ENCODE measurements at regions not wholly inside any gene's neighbourhood (a gene's known extent, or its start where the extent isn't known, plus 50 kb on each side); places are given as distances from the start of the nearest gene placed in this dataset.

DNA sequence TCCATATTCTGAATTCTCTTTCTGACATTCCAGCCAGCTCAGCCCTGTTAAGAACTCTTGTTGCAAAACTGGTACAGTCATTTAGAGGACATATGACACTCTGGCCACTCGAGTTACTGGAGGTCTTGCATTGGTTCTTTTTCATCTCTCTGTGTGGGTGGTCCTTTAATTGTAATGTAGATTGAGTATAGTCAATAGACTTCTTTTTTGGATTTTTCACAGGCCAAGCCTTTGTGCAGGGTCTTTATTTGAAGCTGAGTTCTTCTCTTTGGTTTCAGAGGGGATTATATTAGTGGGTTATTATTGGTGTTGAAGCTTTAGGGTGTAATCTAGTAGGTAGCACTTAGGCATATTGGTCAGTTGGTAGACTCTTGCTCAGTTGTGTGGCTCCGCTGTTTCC lies 118.0 kb upstream of the GIMD1 start:
- TF ChIP-seq EZH2 (IDR thresholded peaks at IDR 0.05): no peak
- TF ChIP-seq FOXP2 (optimal IDR thresholded peaks at IDR 0.05; ENCODE audit: control extremely low read depth, extremely low read length, insufficient read depth): no peak
- no peak for TF ChIP-seq POLR2AphosphoS5 (IDR thresholded peaks at IDR 0.05; ENCODE audit: borderline replicate concordance, low read depth, low read length)
- H3K4me3 ChIP-seq: no peak overlapping the region
- no peak for DNase-seq (ENCODE audit: low read depth, low spot score)

DNA sequence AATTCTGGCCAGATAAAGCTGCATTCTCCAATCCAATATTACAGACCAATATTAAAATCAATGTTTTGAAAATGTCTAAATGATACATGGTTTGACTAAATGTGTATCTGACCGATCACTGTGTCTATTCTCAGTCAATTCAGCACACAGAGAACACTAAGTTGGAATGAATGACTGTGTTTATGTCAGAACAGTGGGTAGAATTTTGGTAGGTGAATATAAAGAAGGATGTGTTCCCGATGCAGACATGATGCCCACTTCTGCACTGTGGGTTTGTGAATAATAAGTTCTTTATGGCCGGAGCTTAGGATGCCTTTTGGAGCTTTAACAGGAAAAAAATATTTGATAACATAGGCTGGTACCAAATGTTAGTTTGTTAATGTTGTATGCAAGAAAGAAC lies 113.2 kb upstream of the GIMD1 start:
- no peak overlapping the region for H3K27ac ChIP-seq
- TF ChIP-seq EZH2 (IDR thresholded peaks at IDR 0.05): no peak
- no peak for TF ChIP-seq FOXP2 (optimal IDR thresholded peaks at IDR 0.05; ENCODE audit: control extremely low read depth, extremely low read length, insufficient read depth)
- no peak for TF ChIP-seq POLR2AphosphoS5 (IDR thresholded peaks at IDR 0.05; ENCODE audit: borderline replicate concordance, low read depth, low read length)
- H3K9me3 ChIP-seq (ENCODE audit: low read depth, low read length): no peaks in the 10 kb centered on the region

More for the DNA sequence above, 118.0 kb upstream of the GIMD1 start:
- Histone ChIP-seq H3K9ac (ENCODE audit: insufficient read length) (no peak overlapping the region), H3K27ac (no peak overlapping the region), H3K9me3 (ENCODE audit: low read depth, low read length) (no peaks in the 10 kb centered on the region), H3K36me3 (ENCODE audit: insufficient read depth, low read length) (no peaks in the 10 kb centered on the region)

GRCh38 chr4:106478152-106478551 lies 109.6 kb upstream of the GIMD1 start:
- no peak for DNase-seq (ENCODE audit: low read depth, low spot score)

More for the DNA sequence above, 113.2 kb upstream of the GIMD1 start:
- Histone ChIP-seq H3K4me3 (no peak overlapping the region), H3K9ac (ENCODE audit: insufficient read length) (no peak overlapping the region), H3K36me3 (ENCODE audit: insufficient read depth, low read length) (no peaks in the 10 kb centered on the region)
- no peak for DNase-seq (ENCODE audit: low read depth, low spot score)

GRCh38 chr4:106476741-106477140 lies 108.2 kb upstream of the GIMD1 start:
- H3K9ac ChIP-seq (ENCODE audit: insufficient read length): no peak overlapping the region
- no peak for TF ChIP-seq FOXP2 (optimal IDR thresholded peaks at IDR 0.05; ENCODE audit: control extremely low read depth, extremely low read length, insufficient read depth)
- no peak for TF ChIP-seq POLR2AphosphoS5 (IDR thresholded peaks at IDR 0.05; ENCODE audit: borderline replicate concordance, low read depth, low read length)
- TF ChIP-seq EZH2 (IDR thresholded peaks at IDR 0.05): no peak
- H3K36me3 ChIP-seq (ENCODE audit: insufficient read depth, low read length): no peaks in the 10 kb centered on the region
- H3K9me3 ChIP-seq (ENCODE audit: low read depth, low read length): no peaks in the 10 kb centered on the region
- H3K4me3 ChIP-seq: no peak overlapping the region
- no peak overlapping the region for H3K27ac ChIP-seq
- DNase-seq (ENCODE audit: low read depth, low spot score): no peak

More at GRCh38 chr4:106478152-106478551, 109.6 kb upstream of the GIMD1 start:
- H3K4me3 ChIP-seq: no peak overlapping the region
- H3K9me3 ChIP-seq (ENCODE audit: low read depth, low read length): no peaks in the 10 kb centered on the region
- no peak for TF ChIP-seq POLR2AphosphoS5 (IDR thresholded peaks at IDR 0.05; ENCODE audit: borderline replicate concordance, low read depth, low read length)
- no peak for TF ChIP-seq FOXP2 (optimal IDR thresholded peaks at IDR 0.05; ENCODE audit: control extremely low read depth, extremely low read length, insufficient read depth)
- no peak for TF ChIP-seq EZH2 (IDR thresholded peaks at IDR 0.05)
- no peak overlapping the region for H3K9ac ChIP-seq (ENCODE audit: insufficient read length)
- H3K27ac ChIP-seq: no peak overlapping the region
- no peaks in the 10 kb centered on the region for H3K36me3 ChIP-seq (ENCODE audit: insufficient read depth, low read length)

DNA sequence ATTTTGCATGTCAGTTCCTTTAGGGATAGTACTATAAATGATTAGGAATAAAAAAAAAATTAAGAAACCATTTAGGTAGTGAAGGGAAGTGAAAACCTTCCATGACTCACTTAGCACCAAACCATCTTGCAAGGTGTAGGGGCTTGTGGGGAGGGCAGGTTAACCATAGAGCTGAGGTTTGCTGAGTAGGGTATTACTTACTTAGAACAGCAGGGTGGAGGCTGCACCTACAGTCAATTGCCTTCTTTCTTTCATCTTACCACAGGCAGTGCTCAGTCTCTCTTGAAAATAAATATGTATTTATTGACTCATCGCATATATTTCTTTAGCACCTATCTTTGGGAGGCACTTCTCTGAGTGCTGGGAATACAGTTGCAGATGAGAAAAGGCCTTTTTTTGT lies 104.9 kb upstream of the GIMD1 start:
- TF ChIP-seq FOXP2 (optimal IDR thresholded peaks at IDR 0.05; ENCODE audit: control extremely low read depth, extremely low read length, insufficient read depth) (no peak), POLR2AphosphoS5 (IDR thresholded peaks at IDR 0.05; ENCODE audit: borderline replicate concordance, low read depth, low read length) (no peak), EZH2 (IDR thresholded peaks at IDR 0.05) (no peak)
- DNase-seq (ENCODE audit: low read depth, low spot score): no peak
- no peak overlapping the region for H3K27ac ChIP-seq
- H3K4me3 ChIP-seq: no peak overlapping the region
- no peaks in the 10 kb centered on the region for H3K9me3 ChIP-seq (ENCODE audit: low read depth, low read length)
- no peaks in the 10 kb centered on the region for H3K36me3 ChIP-seq (ENCODE audit: insufficient read depth, low read length)
- H3K9ac ChIP-seq (ENCODE audit: insufficient read length): no peak overlapping the region

DNA sequence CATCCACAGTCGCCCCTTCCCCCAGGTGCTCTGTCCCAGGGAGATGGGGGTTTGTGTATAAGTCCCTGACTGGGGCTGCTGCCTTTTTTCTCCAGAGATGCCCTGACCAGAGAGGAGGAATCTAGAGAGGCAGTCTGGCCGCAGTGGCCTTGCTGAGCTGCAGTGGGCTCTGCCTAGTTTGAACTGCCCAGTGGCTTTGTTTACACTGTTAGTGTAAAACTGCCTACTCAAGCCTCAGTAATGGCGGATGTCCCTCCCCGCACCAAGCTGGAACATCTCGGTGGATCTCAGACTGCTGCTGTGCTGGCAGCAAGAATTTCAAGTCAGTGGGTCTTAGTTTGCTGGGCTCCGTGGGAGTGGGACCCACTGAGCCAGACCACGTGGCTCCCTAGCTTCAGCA lies 102.6 kb upstream of the GIMD1 start:
- no peak for DNase-seq (ENCODE audit: low read depth, low spot score)
- no peak for TF ChIP-seq POLR2AphosphoS5 (IDR thresholded peaks at IDR 0.05; ENCODE audit: borderline replicate concordance, low read depth, low read length)
- no peaks in the 10 kb centered on the region for H3K36me3 ChIP-seq (ENCODE audit: insufficient read depth, low read length)
- H3K27ac ChIP-seq: no peak overlapping the region
- H3K9me3 ChIP-seq (ENCODE audit: low read depth, low read length): no peaks in the 10 kb centered on the region
- H3K4me3 ChIP-seq: no peak overlapping the region
- H3K9ac ChIP-seq (ENCODE audit: insufficient read length): no peak overlapping the region

- TF ChIP-seq EZH2 (IDR thresholded peaks at IDR 0.05): no peak
- TF ChIP-seq POLR2AphosphoS5 (IDR thresholded peaks at IDR 0.05; ENCODE audit: borderline replicate concordance, low read depth, low read length): no peak
- Histone ChIP-seq H3K36me3 (ENCODE audit: insufficient read depth, low read length) (no peaks in the 10 kb centered on the region), H3K9ac (ENCODE audit: insufficient read length) (no peak overlapping the region), H3K4me3 (no peak overlapping the region), H3K9me3 (ENCODE audit: low read depth, low read length) (no peaks in the 10 kb centered on the region), H3K27ac (no peak overlapping the region)
- no peak for DNase-seq (ENCODE audit: low read depth, low spot score)
Observed at GRCh38 chr4:106463622-106464021, 95.0 kb upstream of the GIMD1 start.

DNA sequence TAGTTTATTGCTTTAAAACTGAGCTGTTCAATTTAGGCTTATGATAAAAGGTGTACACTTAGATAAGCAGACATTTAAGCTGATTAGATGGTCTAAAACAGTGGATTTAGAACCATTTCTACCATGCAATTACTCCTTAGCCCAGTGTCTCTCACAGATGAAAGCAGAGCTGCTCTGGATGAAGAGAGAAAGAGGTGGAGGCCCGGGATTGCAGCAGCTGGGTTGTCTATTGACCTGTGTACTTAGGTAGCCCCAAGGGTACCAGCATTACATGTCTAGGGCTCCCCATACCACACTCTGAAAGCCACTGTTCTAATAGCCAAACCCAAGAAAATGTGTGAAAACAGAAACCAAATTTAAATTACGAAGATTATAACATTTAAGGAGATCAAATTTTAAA lies 86.0 kb upstream of the GIMD1 start:
- no peak overlapping the region for H3K9ac ChIP-seq (ENCODE audit: insufficient read length)
- no peak for DNase-seq (ENCODE audit: low read depth, low spot score)
- H3K36me3 ChIP-seq (ENCODE audit: insufficient read depth, low read length): no peaks in the 10 kb centered on the region
- no peaks in the 10 kb centered on the region for H3K9me3 ChIP-seq (ENCODE audit: low read depth, low read length)
- H3K27ac ChIP-seq: no peak overlapping the region
- TF ChIP-seq POLR2AphosphoS5 (IDR thresholded peaks at IDR 0.05; ENCODE audit: borderline replicate concordance, low read depth, low read length) (no peak), FOXP2 (optimal IDR thresholded peaks at IDR 0.05; ENCODE audit: control extremely low read depth, extremely low read length, insufficient read depth) (no peak), EZH2 (IDR thresholded peaks at IDR 0.05) (no peak)
- no peak overlapping the region for H3K4me3 ChIP-seq

DNA sequence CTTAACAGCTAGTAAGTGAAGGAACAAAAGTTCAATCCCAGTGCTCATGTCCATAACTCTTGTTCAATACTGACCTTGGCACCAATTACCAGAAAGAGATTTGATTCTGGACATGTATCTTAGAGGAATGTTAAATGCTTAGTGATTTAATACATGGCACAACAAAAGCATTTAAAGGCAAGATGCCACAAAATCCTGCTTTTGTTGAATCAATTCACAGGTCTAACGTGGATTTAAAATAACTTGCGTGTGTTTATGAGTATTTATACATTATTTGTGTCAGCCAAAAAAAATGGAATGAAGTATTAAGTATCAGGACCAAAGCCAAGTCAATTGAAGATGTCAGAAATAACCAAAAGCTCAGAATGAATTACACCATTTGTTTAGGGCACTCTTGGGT lies 85.4 kb upstream of the GIMD1 start:
- TF ChIP-seq FOXP2 (optimal IDR thresholded peaks at IDR 0.05; ENCODE audit: control extremely low read depth, extremely low read length, insufficient read depth) (no peak), POLR2AphosphoS5 (IDR thresholded peaks at IDR 0.05; ENCODE audit: borderline replicate concordance, low read depth, low read length) (no peak), EZH2 (IDR thresholded peaks at IDR 0.05) (no peak)
- H3K9me3 ChIP-seq (ENCODE audit: low read depth, low read length): no peaks in the 10 kb centered on the region
- H3K9ac ChIP-seq (ENCODE audit: insufficient read length): no peak overlapping the region
- H3K36me3 ChIP-seq (ENCODE audit: insufficient read depth, low read length): no peaks in the 10 kb centered on the region
- H3K27ac ChIP-seq: no peak overlapping the region
- H3K4me3 ChIP-seq: no peak overlapping the region
- DNase-seq (ENCODE audit: low read depth, low spot score): no peak

All from SK-N-MC (cell line).